OCI-LY1 (cell line): ENCODE measurements at regions not wholly inside any gene's neighbourhood (a gene's known extent, or its start where the extent isn't known, plus 50 kb on each side); places are given as distances from the start of the nearest gene placed in this dataset.

Experiments used
- CTCF ChIP-seq: fragments of 200-600 bp; sonication (generic), shearing (Covaris generic); IDR thresholded peaks from 2 replicates; pipeline ENCODE4 v1.5.1; 2017; ENCODE audit warnings: mild to moderate bottlenecking, antibody characterized with exemption, low read length, moderate library complexity, mixed read lengths
- EZH2 ChIP-seq: fragments of 200-600 bp; sonication (generic), shearing (Covaris generic); IDR thresholded peaks from 2 replicates; pipeline ENCODE4 v1.8.0; 2017; ENCODE audit warnings: borderline replicate concordance, mixed run types, mild to moderate bottlenecking, antibody characterized with exemption, low read length, moderate library complexity, mixed read lengths

- TF ChIP-seq CTCF (no peak), EZH2 (no peak)
These were observed 183.6 kb upstream of the CDH11 start for GRCh38 chr16:65305266-65305959.
